ENCODE measurements at regions not wholly inside any gene's neighbourhood (a gene's known extent, or its start where the extent isn't known, plus 50 kb on each side); places are given as distances from the start of the nearest gene placed in this dataset.

DNA sequence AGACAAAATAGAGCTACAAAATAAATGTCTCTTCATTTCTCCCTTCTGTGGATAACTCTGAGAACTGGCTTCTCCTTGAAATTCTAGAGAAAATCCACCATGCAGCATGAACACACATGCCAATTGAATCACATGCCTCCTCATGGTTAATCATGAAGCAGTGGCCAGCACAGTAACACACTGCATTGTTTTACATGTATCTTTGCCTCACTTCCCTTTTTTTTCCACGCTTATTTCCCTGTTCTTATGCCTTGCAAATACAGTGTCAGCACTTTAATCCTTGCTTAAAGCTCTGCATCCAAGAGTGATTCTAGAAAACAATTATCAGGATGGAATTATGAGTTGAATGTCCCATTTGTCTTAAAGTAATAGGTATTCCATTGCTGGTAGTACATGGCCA lies 50.3 kb upstream of the ZBTB7C start:
- TF ChIP-seq, protein P1, sequence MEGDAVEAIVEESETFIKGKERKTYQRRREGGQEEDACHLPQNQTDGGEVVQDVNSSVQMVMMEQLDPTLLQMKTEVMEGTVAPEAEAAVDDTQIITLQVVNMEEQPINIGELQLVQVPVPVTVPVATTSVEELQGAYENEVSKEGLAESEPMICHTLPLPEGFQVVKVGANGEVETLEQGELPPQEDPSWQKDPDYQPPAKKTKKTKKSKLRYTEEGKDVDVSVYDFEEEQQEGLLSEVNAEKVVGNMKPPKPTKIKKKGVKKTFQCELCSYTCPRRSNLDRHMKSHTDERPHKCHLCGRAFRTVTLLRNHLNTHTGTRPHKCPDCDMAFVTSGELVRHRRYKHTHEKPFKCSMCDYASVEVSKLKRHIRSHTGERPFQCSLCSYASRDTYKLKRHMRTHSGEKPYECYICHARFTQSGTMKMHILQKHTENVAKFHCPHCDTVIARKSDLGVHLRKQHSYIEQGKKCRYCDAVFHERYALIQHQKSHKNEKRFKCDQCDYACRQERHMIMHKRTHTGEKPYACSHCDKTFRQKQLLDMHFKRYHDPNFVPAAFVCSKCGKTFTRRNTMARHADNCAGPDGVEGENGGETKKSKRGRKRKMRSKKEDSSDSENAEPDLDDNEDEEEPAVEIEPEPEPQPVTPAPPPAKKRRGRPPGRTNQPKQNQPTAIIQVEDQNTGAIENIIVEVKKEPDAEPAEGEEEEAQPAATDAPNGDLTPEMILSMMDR (IDR thresholded peaks at IDR 0.05) = no peak
- Mint-ChIP-seq H3K27ac (ENCODE audit: unreplicated experiment) (no peak overlapping the region), H3K4me3 (ENCODE audit: unreplicated experiment) (no peak overlapping the region), H3K36me3 (ENCODE audit: low read depth) (peaks cover 1% of the 10 kb centered on the region), H3K9me3 (ENCODE audit: low read depth) (no peaks in the 10 kb centered on the region), H3K27me3 (ENCODE audit: low read depth) (no peaks in the 10 kb centered on the region), H3K4me1 (ENCODE audit: low read depth) (peaks cover 35% of the 10 kb centered on the region)
- DNase-seq (ENCODE audit: low spot score) = no peak

GRCh38 chr18:48459016-48459415 lies 49.8 kb upstream of the ZBTB7C start:
- H3K27ac Mint-ChIP-seq (ENCODE audit: unreplicated experiment) = no peak overlapping the region
- DNase-seq (ENCODE audit: low spot score) = no peak
- no peaks in the 10 kb centered on the region for H3K9me3 Mint-ChIP-seq (ENCODE audit: low read depth)
- H3K36me3 Mint-ChIP-seq (ENCODE audit: low read depth) = peaks cover 1% of the 10 kb centered on the region
- TF ChIP-seq, protein P1 (IDR thresholded peaks at IDR 0.05) = no peak
- H3K4me1 Mint-ChIP-seq (ENCODE audit: low read depth) = peaks cover 40% of the 10 kb centered on the region
- H3K4me3 Mint-ChIP-seq (ENCODE audit: unreplicated experiment) = no peak overlapping the region
- H3K27me3 Mint-ChIP-seq (ENCODE audit: low read depth) = no peaks in the 10 kb centered on the region

All from chondrocyte (in vitro differentiated cells).